ENCODE measurements at regions not wholly inside any gene's neighbourhood (a gene's known extent, or its start where the extent isn't known, plus 50 kb on each side); places are given as distances from the start of the nearest gene placed in this dataset.

DNA sequence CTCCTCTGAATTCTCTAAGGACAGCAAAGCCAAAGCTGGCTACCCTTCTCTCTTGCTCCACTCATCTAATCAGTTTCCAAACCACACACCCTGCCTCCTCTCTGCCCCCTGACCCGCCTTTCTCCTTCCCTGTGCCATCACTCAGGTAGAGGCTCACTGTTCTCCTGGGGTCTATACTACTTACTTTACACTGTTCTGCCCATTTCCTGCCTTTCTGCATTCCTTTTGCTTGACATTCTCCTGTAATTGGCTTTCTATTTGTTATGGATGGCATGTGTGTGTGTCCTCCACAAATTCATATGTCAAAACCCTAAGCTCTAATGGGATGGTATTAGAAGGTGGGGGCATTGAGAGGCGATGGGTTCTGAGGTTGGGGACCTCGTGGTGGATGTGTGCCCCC, 675.2 kb upstream of the ID2 start:
- DNase-seq (ENCODE audit: low spot score), result no peak

- DNase-seq (ENCODE audit: low spot score), result no peak
Measured at GRCh38 chr2:8009010-8009597, 672.8 kb upstream of the ID2 start.

GRCh38 chr2:8015848-8016600, 665.8 kb upstream of the ID2 start:
- DNase-seq (ENCODE audit: low spot score), result no peak

GRCh38 chr2:8016688-8017087, 665.2 kb upstream of the ID2 start:
- no peak for DNase-seq (ENCODE audit: low spot score)

- no peak for DNase-seq (ENCODE audit: low spot score)
Measured at GRCh38 chr2:8018956-8019355, 662.9 kb upstream of the ID2 start.

- no peak for DNase-seq (ENCODE audit: low spot score)
Measured at GRCh38 chr2:8019934-8020333, 661.9 kb upstream of the ID2 start.

DNA sequence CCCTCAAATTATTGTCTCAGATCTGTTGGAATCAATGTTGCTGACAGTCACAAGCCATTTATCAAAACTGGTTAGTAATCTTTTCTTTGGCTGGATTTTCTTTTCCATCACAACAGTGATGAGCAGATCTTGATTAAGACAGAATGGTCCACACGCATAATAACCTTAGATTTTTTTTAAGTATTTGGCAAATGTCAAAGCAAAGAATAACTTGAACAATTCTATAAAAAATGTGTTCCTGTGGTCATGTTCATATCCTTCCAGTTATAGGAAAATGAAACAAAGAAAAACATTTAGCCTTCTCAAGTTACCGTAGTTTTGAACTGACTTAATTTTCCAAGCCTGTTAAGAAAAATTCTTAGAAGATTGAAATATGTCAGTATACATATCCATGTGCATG, 659.9 kb upstream of the ID2 start:
- DNase-seq (ENCODE audit: low spot score), result no peak

DNA sequence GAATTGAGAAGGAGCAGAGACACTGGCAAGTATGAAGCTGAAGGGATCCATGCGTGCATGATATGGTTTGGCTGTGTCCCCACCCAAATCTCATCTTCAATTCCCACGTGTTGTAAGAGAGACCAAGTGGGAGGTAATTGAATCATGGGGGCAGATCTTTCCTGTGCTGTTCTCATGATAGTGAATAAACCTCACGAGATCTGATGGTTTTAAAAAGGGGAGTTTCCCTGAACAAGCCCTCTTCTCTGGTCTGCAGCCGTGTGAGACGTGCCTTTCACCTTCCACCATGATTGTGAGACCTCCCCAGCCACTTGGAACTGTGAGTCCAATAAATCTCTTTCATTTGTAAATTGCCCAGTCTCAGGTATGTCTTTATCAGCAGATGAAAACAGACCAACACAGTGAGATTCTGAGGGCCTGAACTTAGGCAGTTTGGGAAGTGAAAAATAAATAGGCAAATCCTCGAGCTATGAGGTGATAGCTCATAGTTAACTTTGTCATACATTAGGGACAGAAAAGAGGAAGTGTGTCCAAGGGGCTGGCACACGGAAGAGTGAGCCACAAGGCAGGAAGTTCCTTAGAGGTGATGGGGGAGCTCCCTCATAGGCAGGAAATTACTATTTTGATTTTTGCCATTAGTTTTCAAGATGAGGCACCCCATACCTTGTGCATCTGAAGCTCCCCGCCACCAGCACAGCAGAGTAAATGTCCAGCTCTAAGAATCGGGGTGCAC, 658.8 kb upstream of the ID2 start:
- DNase-seq (ENCODE audit: low spot score), result no peak

GRCh38 chr2:8024506-8024905, 657.4 kb upstream of the ID2 start:
- no peak for DNase-seq (ENCODE audit: low spot score)

- no peak for DNase-seq (ENCODE audit: low spot score)
Measured at GRCh38 chr2:8026381-8026780, 655.5 kb upstream of the ID2 start.

GRCh38 chr2:8027387-8027786, 654.5 kb upstream of the ID2 start:
- DNase-seq (ENCODE audit: low spot score), result no peak

- DNase-seq (ENCODE audit: low spot score), result no peak
Measured at GRCh38 chr2:8028036-8028435, 653.8 kb upstream of the ID2 start.

GRCh38 chr2:8028436-8028835, 653.4 kb upstream of the ID2 start:
- no peak for DNase-seq (ENCODE audit: low spot score)

DNA sequence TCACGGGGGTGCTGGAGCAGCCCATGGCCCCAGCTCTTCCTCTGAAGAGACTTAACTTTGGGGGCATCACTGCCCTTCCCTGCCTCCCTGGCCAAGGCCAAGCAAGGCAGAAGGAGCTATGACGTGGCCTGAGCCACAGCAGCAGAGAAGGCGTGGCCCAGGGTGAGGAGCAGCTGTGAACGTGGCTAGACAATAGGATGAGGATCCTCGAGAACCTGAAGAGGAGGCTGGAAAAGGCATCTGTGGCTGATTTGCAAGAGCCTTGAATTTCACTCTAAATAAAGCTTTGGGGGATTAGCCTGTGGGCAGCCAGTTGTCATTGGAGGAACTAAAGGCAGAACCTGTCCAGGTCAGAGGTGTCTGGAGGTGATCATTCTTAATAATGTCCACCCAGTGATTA, 652.9 kb upstream of the ID2 start:
- no peak for DNase-seq (ENCODE audit: low spot score)

- DNase-seq (ENCODE audit: low spot score), result no peak
Measured at GRCh38 chr2:8030573-8031303, 651.1 kb upstream of the ID2 start.

- DNase-seq (ENCODE audit: low spot score), result no peak
Measured at GRCh38 chr2:8031370-8031769, 650.5 kb upstream of the ID2 start.

DNA sequence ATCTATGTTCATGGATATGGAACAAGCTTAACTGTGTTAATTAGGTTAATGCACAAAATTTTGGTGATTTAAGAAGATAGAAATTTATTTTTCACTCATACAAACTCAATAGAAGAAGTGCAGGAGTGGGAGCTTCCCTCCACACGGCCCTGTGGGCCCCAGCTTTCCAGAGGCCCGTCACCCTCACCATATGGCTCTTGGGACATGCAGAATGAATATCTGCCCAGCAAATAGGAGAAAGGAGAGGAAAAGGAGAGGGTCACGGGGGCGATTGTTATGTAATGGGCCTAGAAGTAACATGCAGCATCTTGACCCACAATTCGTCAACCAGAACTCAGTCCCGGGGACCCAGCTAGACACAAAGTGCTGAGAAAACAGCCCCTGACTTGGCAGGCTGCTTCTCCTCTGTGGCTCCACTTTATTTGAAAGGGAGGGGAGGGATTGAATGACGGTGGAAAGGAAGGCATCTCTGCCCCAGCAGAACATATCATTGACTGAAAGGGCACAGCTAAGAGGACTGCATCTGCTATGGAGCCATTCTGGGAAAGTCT, 648.2 kb upstream of the ID2 start:
- DNase-seq (ENCODE audit: low spot score), result no peak

DNA sequence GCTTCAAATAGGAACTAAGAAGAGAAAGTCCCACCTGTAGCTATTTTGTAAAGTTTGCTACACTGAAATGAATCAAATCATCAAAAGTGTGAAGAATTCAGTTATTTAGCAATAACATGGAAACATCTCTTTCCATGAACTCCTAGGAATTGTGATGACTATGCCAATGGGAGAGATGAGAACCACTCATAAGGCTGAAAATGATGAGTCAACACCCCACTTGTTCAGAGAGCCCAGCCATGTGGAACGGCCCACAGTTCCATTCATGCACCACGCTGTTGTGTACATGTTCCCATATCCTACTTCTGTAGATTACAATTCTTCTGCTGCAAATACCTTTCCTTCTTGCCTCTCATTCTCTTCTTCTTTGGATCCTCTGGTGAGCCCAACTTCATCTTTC, 645.5 kb upstream of the ID2 start:
- no peak for DNase-seq (ENCODE audit: low spot score)

DNA sequence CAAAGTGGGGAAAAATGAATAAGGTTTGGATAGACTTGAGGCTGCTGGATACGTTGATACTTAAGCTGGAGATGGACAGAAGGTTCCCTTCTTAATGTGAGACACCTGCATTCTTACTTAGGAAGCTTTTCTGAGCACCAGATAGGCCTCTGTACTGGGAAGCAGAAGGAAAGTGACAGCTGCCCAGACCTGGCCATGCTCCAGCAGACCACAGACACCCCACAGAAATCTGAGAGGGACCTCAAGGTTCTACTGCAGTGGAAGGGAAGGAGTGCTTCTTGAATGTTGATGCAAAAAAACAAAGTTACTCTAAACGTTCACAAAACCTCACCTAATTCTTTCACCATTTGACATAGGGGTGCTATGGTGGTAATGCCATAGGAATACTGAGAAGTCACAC, 642.1 kb upstream of the ID2 start:
- DNase-seq (ENCODE audit: low spot score), result no peak

DNA sequence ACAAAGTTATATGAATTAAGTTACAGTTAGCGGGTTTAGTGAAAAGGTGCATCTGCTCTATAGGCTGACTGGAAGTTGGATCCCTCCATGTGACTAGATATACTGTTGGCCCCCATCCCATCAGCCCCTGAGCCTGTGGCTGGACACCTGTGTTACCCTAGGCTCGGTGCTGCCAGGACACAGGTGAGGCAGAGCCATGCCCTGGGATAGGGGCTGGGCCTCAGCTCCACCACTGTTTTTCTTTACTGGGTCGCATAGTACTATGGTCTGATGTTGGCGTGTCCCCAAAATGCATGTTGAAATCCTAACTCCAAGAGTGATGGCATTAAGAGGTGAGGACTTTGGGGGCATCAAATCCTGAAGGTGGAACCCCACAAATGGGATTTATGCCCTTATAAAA, 638.6 kb upstream of the ID2 start:
- no peak for DNase-seq (ENCODE audit: low spot score)

- no peak for DNase-seq (ENCODE audit: low spot score)
Measured at GRCh38 chr2:8044046-8044594, 637.7 kb upstream of the ID2 start.

DNA sequence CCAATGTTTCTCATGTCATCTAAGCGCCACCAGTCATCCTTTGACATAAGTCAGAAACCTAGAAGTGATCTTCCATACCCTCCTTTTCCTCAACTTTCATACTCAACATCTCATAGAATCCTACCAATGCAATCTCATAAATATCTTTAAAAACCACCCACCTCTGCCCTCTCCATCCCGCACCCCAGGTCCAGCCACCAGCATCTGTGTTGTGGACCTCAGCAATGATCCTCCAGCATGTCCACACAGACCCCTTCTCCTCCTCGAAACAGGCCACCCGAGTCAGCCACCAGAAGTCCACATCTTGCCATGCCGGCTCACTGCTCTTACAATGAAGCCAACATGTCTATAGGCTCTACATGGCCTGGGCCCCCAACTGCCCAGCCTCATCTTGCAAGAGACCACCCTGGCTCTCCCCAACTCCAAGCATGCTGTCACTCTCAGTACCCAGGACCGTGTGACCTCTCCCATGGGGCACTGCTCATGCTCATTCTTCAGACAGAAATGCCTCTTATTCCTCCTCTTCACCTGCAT, 636.7 kb upstream of the ID2 start:
- DNase-seq (ENCODE audit: low spot score), result no peak
